HG02840 (cell line): ENCODE measurements at regions not wholly inside any gene's neighbourhood (a gene's known extent, or its start where the extent isn't known, plus 50 kb on each side); places are given as distances from the start of the nearest gene placed in this dataset.
"Not testable (repeated sequence)": the region's sequence is repeated elsewhere in the genome, so short reads cannot be mapped to it uniquely, and the experiment has no call there.

ENCODE experiments used
- ATAC-seq: cut with Tn5 transposase; IDR thresholded peaks from one replicate; pipeline ENCODE4 v1.9.1; 2021; ENCODE audit warnings: mild to moderate bottlenecking, moderate library complexity, moderate number of reproducible peaks; ENCODE audit not compliant: unreplicated experiment, low FRiP score

DNA sequence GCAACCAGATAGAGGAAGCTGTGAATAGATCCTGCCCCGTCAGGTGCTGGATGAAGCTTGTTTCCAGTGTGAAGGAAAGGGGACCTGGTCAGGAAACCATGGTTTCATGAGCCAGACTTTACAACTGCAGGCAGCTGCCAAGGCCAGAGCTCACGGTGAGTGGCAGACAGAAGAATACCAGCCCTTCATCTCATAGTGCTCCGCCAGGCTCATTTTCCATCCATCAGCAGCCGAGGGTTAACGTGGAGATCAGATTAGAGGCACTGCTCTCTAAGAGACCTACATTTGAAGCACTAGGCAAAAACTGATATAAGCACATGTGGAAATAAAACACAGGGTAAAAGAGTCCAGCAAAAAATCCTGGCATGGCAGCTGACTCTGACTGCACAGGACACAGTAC lies 172.4 kb downstream of the CD24 start:
- no peak for ATAC-seq

DNA sequence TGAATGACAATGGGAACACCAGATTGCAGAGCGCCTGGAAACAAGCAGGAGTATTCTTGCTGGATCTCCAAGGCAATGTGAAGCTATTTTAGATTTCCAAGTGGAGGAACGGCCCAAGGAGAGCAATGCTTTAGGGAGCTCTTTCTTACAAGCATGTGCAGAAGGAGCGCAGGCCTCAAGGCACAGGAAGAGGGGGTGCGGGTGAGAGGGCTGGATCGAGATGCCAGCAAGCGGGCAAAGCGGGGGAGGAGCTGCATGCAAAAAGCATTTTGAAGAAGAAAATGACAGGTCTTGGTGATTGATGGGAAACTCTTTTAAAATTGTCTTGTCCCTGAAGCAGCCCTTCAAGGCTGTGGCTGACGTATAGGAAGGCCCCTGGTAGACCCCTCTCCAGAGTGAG lies 171.9 kb downstream of the QRSL1 start:
- ATAC-seq = no peak

DNA sequence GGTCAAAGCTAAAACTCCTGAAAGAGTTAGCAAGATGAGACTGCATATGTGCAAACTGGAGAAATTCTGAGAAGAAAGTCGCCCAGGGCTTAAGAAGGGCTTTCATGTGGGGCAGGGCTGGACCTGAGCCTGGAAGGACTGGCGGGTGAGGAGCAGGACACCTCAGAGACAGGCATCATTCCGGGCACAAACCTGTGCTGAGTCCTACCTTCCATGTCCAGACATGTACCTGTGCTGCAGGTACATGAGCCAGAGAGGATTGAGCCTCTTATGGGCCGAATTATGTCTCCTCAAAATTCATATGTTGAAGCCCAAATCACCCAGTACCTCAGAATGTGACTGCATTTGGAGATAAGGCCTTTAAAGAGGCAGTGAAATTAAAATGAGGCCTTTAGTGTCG lies 171.0 kb downstream of the QRSL1 start:
- no peak for ATAC-seq

DNA sequence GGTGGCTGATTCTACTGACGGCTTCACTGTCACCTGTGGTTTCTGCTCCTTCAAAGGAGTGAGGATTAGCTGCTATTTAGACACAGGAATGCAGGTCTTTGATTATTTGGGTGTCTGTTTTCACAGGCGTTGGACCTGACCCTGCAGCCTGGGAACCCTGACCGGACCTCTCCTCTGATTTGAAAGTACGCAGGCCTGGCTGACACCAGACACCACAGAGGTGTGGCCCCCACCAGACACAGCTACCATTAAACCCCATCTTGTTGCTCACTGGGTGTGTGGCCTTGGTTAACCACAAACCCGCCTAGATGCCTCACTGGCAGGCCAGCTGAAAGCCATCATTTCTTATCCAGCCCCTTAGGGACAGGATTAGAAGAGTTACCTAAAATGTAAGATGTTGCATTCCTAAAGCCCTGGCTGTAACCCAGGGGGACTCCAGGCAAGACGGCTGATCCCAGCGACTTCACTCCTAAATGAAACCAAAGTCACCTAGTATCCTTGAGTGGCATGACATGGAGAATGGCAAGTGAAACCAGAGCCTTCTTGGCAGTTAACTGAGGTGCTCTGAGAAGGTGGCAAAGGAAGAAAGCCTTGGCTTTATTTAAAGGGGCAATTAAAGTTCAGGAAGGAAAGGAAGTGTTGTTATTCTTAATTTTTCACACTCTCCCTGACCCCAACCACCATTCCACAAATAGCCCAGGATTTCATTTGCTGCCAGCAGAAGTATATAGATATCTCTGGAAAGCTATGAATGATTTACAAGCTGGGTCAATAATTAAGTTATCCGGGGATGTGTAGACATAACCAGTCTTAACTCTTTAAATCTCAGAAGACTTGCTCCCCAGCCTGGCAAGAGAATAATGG lies 169.9 kb downstream of the QRSL1 start:
- peak; percentile 63 for ATAC-seq

DNA sequence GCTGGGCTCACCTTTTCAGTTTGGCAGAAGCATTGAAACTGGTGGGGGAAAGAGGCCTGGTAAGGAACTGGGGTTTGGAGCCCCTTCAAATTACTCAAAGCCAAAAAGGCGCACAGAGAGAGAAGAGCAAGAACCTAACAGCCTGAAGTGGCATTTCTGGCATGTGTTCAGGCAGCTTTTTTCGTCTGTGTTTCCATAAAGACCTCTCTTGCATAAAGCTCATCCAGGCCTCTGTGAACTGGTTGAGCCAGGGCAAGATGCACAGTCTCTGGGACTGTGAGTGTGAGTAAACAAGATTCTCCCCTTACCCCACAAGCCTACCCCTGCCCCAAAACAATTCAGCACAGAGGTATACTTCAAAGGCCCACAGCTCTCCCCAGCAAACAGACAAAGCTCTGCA lies 167.8 kb downstream of the QRSL1 start:
- ATAC-seq = no peak

DNA sequence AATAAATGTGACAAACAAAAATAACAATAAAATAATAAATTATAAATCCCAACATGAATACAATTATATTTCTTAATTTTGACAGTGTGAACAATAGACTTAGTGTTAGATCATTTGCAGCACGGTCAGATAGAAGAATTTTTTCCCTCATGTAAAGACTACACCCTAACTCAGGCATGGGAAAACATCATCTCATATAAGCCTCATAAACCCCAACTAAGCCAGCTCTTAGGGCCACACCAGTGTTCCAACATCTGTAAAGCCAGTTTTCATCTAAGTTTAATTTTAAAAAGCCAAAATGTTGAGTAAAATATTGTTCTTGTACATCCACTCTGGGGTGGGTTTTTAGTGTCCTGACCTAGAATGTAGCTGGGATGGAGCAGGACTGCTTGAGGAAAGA lies 167.4 kb downstream of the QRSL1 start:
- no peak for ATAC-seq

GRCh38 chr6:106794129-106794528 lies 164.8 kb downstream of the QRSL1 start:
- no peak for ATAC-seq

DNA sequence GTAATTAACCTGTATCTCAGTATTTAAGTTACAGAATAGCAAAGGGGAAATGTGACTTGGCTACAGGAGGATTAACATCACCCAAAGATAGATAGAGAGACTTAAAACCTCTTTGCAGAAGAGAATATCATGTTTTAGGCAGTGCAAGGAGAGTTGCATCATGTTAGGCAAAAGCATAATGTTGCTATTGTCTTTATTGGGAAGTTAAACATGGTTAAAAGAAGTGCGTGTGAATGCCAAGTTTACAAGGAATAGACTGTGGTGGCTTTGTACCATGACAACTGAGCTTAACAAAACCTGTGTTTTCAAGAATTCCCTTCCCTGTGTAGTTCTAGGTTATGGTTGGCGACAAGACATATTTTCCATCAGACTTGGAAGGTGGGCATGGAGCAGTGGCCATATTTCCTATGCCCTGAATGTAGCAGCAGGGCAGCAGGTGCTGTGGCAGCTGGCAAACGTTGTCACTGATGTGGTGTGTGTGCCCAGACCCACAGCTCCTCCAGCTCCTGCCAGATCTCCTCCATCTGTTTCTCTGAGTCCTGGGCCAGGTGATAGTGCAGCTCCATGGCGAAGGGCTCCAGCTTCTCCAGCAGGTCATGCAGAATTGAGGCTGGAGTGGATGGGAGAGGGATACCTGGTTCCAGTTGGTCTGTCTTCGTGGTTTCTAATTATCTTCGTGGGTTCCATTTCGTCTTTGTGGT lies 163.3 kb downstream of the QRSL1 start:
- no peak for ATAC-seq

DNA sequence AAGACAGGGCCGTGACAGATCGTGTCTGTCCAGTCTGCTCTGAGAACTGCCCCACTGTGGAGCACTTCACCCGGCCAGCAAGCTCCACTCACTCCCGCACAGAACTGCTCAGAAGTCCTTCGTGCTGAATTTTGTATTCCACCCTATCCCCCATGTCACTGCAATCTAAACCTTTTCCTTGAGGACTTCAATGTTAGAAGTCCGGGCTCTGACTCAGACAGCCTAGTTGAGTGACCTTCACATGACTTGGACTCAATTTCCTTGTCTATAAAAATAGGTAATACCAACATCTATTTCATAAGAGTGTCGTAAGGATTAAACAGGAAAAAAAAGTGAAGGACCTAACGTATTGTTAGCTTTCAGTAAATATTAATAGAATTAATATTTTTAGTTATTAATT lies 161.6 kb downstream of the QRSL1 start:
- ATAC-seq = no peak

DNA sequence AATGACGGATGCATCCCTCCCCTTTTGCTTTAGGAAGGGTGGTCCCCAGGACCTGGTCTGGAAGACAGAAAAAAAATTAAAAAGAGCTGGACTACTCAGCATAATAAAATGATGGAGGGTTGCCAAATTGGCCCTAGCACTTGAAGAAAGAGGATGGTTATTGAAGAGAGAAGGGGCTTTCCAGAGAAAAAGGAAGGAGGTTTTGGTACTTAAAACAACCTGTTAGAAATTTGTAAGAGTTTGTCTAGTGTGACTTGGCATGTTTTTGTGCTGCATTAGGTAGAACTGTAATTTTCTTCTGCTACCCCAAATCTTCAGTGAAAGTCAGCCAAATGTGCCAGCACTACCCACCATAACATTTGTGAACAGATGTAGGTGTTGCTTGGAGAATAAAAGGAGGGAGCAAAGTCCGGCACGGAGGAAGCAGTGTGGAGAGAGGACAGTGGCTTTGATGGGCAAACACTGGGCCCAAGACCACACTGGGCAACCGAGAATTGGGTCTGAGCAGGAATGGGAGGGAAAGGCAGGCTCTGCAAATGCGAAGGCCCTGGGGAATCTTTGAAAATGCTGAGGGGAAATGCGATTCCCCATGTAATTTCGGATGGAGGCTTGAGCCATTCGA lies 160.9 kb downstream of the QRSL1 start:
- ATAC-seq = no peak

GRCh38 chr6:106789428-106790148 lies 160.2 kb downstream of the QRSL1 start:
- no peak for ATAC-seq

GRCh38 chr6:106788761-106789160 lies 159.4 kb downstream of the QRSL1 start:
- ATAC-seq = no peak

- ATAC-seq = no peak
Observed at GRCh38 chr6:106787327-106788196, 158.2 kb downstream of the QRSL1 start.

GRCh38 chr6:106785298-106785697 lies 155.9 kb downstream of the QRSL1 start:
- ATAC-seq = no peak

DNA sequence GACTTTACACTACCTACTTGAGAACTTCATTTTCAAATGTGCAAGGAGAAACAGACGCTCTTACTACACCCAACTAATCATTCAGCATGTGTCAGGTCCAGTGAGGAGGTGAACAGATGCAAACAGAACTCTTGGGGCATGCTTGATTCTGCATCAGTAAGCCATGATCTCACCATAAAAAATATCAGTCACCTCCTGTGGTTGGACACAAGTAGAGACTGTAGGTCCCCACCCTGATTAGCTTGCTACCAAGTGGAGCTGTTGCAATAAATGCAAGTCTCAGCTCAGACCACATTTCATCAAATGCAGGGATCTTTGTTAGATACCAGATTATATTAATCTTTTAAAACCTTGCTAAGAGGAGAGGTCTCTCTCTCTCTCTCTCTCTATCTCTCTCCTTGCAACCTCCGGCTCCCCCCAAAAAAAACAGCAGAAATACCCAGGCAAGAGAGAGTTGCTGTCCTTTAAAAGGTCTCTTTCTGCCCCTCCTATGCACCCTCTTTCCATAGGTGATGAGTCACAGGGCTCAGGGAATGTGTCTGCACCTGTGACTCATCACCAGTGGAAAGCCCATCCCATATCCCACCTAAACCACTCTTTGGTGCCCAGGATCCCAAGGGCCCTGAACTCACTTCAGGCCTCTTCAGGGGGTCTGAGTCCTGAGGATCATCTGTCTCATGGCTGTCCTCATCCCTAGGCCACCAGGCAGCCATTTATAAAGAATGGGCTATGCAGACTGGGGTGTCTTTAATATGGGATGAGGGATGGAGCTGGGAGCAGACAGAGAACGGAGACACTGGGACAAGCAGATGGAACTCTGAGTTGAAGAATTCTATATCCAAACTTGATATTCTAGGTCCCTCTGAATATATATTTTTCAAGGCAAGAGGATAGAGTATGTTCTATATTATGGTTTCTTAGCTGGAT lies 154.5 kb downstream of the QRSL1 start:
- no peak for ATAC-seq

GRCh38 chr6:106782536-106783285 lies 153.3 kb downstream of the QRSL1 start:
- ATAC-seq = no peak

DNA sequence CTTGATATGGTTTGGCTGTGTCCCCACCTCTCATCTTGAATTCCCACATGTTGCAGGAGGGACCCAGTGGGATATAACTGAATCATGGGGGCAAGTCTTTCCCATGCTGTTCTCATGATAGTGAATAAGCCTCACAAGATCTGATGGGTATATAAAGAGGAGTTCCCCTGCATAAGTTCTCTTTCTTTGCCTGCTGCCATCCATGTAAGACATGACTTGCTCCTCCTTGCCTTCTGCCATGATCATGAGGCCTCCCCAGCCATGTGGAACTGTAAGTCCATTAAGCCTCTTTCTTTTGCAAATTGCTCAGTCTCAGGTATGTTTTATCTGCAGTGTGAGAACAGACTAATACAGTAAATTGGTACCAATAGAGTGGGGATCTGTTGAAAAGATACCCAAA lies 150.2 kb downstream of the QRSL1 start:
- ATAC-seq = not testable (repeated sequence)

GRCh38 chr6:106778943-106779342 lies 149.6 kb downstream of the QRSL1 start:
- ATAC-seq = no peak
